ENCODE measurements at regions not wholly inside any gene's neighbourhood (a gene's known extent, or its start where the extent isn't known, plus 50 kb on each side); places are given as distances from the start of the nearest gene placed in this dataset.

GRCh38 chr12:30269496-30269895 lies 426.2 kb downstream of the IPO8 start:
- no peak overlapping the region for H3K4me3 ChIP-seq (ENCODE audit: low read depth, low read length)
- no peak for DNase-seq (ENCODE audit: low read depth)
- no peak for TF ChIP-seq CTCF (IDR thresholded peaks at IDR 0.05; ENCODE audit: insufficient read depth, low read depth, low read length, missing control alignments)

GRCh38 chr12:30268041-30268440 lies 427.6 kb downstream of the IPO8 start:
- DNase-seq (ENCODE audit: low read depth), result no peak
- no peak for TF ChIP-seq CTCF (IDR thresholded peaks at IDR 0.05; ENCODE audit: insufficient read depth, low read depth, low read length, missing control alignments)
- no peak overlapping the region for H3K4me3 ChIP-seq (ENCODE audit: low read depth, low read length)

GRCh38 chr12:30263434-30263833 lies 432.2 kb downstream of the IPO8 start:
- no peak for TF ChIP-seq CTCF (IDR thresholded peaks at IDR 0.05; ENCODE audit: insufficient read depth, low read depth, low read length, missing control alignments)
- no peak for DNase-seq (ENCODE audit: low read depth)
- no peak overlapping the region for H3K4me3 ChIP-seq (ENCODE audit: low read depth, low read length)

- TF ChIP-seq CTCF (IDR thresholded peaks at IDR 0.05; ENCODE audit: insufficient read depth, low read depth, low read length, missing control alignments), result no peak
- no peak overlapping the region for H3K4me3 ChIP-seq (ENCODE audit: low read depth, low read length)
- no peak for DNase-seq (ENCODE audit: low read depth)
Measured at GRCh38 chr12:30257618-30258017, 438.1 kb downstream of the IPO8 start.

- DNase-seq (ENCODE audit: low read depth), result no peak
- H3K4me3 ChIP-seq (ENCODE audit: low read depth, low read length), result no peak overlapping the region
- no peak for TF ChIP-seq CTCF (IDR thresholded peaks at IDR 0.05; ENCODE audit: insufficient read depth, low read depth, low read length, missing control alignments)
Measured at GRCh38 chr12:30251546-30251945, 444.1 kb downstream of the IPO8 start.

GRCh38 chr12:30243426-30243825 lies 452.2 kb downstream of the IPO8 start:
- TF ChIP-seq CTCF (IDR thresholded peaks at IDR 0.05; ENCODE audit: insufficient read depth, low read depth, low read length, missing control alignments), result no peak
- no peak overlapping the region for H3K4me3 ChIP-seq (ENCODE audit: low read depth, low read length)
- DNase-seq (ENCODE audit: low read depth), result no peak

- TF ChIP-seq CTCF (IDR thresholded peaks at IDR 0.05; ENCODE audit: insufficient read depth, low read depth, low read length, missing control alignments), result no peak
- H3K4me3 ChIP-seq (ENCODE audit: low read depth, low read length), result no peak overlapping the region
- no peak for DNase-seq (ENCODE audit: low read depth)
Measured at GRCh38 chr12:30219047-30219446, 435.3 kb upstream of the TMTC1 start.
